Cardiac fibroblast (primary cell): ENCODE measurements at regions not wholly inside any gene's neighbourhood (a gene's known extent, or its start where the extent isn't known, plus 50 kb on each side); places are given as distances from the start of the nearest gene placed in this dataset.

Experiments used
- DNase-seq, 2 donors: peaks; one replicate each; pipeline versions ENCODE4 v3.0.0 to v3.0.0-alpha.2; 2010; ENCODE audit warnings: low read depth in 2 of 2
- H3K4me3 ChIP-seq, 2 donors: replicated peaks in 1 of 2; 1 replicate in 1 of 2; 2 replicates in 1 of 2; pipeline ENCODE4 v1.5.1; 2011; ENCODE audit warnings: low read depth in 2 of 2, low read length in 2 of 2, mild to moderate bottlenecking in 2 of 2, moderate library complexity in 1 of 2
- CTCF ChIP-seq: IDR thresholded peaks from one replicate; pipeline ENCODE4 v1.5.1; 2011; ENCODE audit warnings: low read depth, mild to moderate bottlenecking, low read length, inconsistent platforms

- no peak overlapping the region for H3K4me3 ChIP-seq
- no peak for TF ChIP-seq CTCF
- DNase-seq: no peak
Measured at GRCh38 chr17:72046178-72046577, 74.6 kb upstream of the SOX9 start.

GRCh38 chr17:72046643-72047612, 73.9 kb upstream of the SOX9 start:
- DNase-seq: no peak
- TF ChIP-seq CTCF: no peak
- H3K4me3 ChIP-seq: no peak overlapping the region

- no peak overlapping the region for H3K4me3 ChIP-seq
- no peak for TF ChIP-seq CTCF
- DNase-seq: no peak
Measured at GRCh38 chr17:72049914-72050313, 70.9 kb upstream of the SOX9 start.

- DNase-seq: no peak
- no peak for TF ChIP-seq CTCF
- no peak overlapping the region for H3K4me3 ChIP-seq
Measured at GRCh38 chr17:72053036-72053435, 67.8 kb upstream of the SOX9 start.

GRCh38 chr17:72053449-72053848, 67.4 kb upstream of the SOX9 start:
- H3K4me3 ChIP-seq: no peak overlapping the region
- no peak for DNase-seq
- no peak for TF ChIP-seq CTCF

- DNase-seq: no peak
- no peak overlapping the region for H3K4me3 ChIP-seq
- TF ChIP-seq CTCF: no peak
Measured at GRCh38 chr17:72056155-72056554, 64.7 kb upstream of the SOX9 start.
